Nephron progenitor cell (in vitro differentiated cells): ENCODE measurements at regions not wholly inside any gene's neighbourhood (a gene's known extent, or its start where the extent isn't known, plus 50 kb on each side); places are given as distances from the start of the nearest gene placed in this dataset.

Experiments
- DNase-seq: peaks from one replicate; pipeline ENCODE4 v3.0.0; 2021
- H3K27ac Mint-ChIP-seq: 2 replicates; pipeline ENCODE4 v1.8.0; 2021; ENCODE audit warnings: mild to moderate bottlenecking, moderate library complexity, mixed read lengths
- H3K27me3 Mint-ChIP-seq: 2 replicates; pipeline ENCODE4 v1.8.0; 2021; ENCODE audit warnings: mild to moderate bottlenecking, low read depth, mixed read lengths; ENCODE audit not compliant: poor library complexity
- H3K36me3 Mint-ChIP-seq: 2 replicates; pipeline ENCODE4 v1.8.0; 2021; ENCODE audit warnings: low read depth, mixed read lengths
- H3K4me1 Mint-ChIP-seq: 2 replicates; pipeline ENCODE4 v1.8.0; 2021; ENCODE audit warnings: mixed read lengths
- H3K4me3 Mint-ChIP-seq: 2 replicates; pipeline ENCODE4 v1.8.0; 2021; ENCODE audit warnings: mild to moderate bottlenecking, moderate library complexity, mixed read lengths
- H3K9me3 Mint-ChIP-seq: 2 replicates; pipeline ENCODE4 v1.8.0; 2021; ENCODE audit warnings: mild to moderate bottlenecking, moderate library complexity, mixed read lengths
- TF ChIP-seq, protein P1 (sequence below): fragments of 200-600 bp; sonication (generic); IDR thresholded peaks from 2 replicates; pipeline ENCODE4 v1.5.0; 2021; ENCODE audit warnings: antibody characterized with exemption

DNA sequence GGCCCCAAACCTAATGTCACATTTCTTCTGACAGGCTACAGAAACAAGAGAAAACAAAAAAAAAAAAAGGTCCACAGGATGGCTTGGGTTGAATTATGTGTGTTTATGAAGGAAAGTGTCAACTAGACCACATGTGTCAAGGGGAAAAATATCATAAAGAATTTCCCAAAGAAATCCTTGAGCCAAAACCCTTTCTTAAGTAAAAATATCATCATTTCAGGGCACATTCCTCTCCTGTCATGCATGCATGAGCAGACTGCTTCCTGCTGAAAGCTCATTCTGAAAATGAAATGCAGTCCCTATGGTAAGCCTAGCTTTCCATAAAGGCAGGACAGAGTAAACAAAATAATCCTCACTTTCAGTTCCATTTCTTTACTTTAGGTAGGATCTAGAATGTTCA is 85.7 kb upstream of the RBBP8 start:
- Mint-ChIP-seq H3K4me3 (no peak overlapping the region), H3K9me3 (no peaks in the 10 kb centered on the region), H3K36me3 (no peaks in the 10 kb centered on the region), H3K4me1 (no peaks in the 10 kb centered on the region), H3K27ac (no peak overlapping the region), H3K27me3 (no peaks in the 10 kb centered on the region)
- TF ChIP-seq, protein P1, sequence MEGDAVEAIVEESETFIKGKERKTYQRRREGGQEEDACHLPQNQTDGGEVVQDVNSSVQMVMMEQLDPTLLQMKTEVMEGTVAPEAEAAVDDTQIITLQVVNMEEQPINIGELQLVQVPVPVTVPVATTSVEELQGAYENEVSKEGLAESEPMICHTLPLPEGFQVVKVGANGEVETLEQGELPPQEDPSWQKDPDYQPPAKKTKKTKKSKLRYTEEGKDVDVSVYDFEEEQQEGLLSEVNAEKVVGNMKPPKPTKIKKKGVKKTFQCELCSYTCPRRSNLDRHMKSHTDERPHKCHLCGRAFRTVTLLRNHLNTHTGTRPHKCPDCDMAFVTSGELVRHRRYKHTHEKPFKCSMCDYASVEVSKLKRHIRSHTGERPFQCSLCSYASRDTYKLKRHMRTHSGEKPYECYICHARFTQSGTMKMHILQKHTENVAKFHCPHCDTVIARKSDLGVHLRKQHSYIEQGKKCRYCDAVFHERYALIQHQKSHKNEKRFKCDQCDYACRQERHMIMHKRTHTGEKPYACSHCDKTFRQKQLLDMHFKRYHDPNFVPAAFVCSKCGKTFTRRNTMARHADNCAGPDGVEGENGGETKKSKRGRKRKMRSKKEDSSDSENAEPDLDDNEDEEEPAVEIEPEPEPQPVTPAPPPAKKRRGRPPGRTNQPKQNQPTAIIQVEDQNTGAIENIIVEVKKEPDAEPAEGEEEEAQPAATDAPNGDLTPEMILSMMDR: no peak
- DNase-seq: no peak

DNA sequence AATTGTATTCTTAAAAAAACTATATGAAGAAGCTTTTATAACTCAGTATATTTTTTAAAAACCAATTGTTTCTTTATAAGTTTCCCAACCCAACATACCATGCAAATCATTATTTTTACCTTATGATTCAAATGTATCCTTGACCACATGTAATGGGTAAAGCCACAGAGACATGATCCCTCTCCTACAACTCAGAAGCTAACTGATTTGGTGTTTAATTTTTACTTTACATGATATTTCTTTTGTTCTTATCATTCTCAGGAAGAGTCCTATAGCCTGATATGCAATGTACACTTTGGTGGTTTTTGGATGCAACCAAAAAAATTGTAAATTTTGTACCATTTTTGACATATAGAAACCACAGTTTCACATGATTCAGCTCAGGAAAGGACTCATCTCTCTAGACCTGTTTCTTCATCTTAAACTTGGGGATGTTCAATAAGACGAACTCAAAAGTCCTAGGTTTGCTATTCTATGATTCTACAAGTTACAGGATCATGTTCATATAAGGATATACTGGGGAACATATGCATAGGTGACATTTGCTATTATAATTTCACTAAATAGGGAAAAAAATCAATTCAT is 85.2 kb upstream of the RBBP8 start:
- no peak overlapping the region for H3K4me3 Mint-ChIP-seq
- TF ChIP-seq, protein P1: no peak
- DNase-seq: no peak
- H3K27me3 Mint-ChIP-seq: no peaks in the 10 kb centered on the region
- H3K4me1 Mint-ChIP-seq: no peaks in the 10 kb centered on the region
- no peaks in the 10 kb centered on the region for H3K36me3 Mint-ChIP-seq
- no peaks in the 10 kb centered on the region for H3K9me3 Mint-ChIP-seq
- no peak overlapping the region for H3K27ac Mint-ChIP-seq

DNA sequence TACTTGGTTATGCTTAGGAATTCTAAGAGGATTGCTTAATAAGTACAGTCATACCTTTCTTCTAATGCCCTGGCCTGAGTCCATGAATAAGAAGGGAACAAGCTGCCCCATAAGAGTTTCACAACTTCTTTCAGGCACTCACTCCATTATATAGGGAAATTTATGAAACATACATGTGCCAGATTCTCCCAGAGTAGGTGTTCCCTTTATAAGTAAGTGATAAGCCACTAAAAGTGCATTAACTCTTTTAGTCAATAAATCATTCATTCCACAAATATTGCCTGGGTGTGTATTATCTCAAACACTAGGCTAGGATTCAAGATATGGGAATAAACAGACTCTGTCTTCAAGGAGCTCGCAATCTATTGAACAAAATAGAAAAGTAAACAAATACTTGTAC is 84.5 kb upstream of the RBBP8 start:
- DNase-seq: no peak
- Mint-ChIP-seq H3K27ac (no peak overlapping the region), H3K4me1 (no peaks in the 10 kb centered on the region), H3K27me3 (no peaks in the 10 kb centered on the region), H3K9me3 (no peaks in the 10 kb centered on the region), H3K36me3 (no peaks in the 10 kb centered on the region), H3K4me3 (no peak overlapping the region)
- TF ChIP-seq, protein P1: no peak

DNA sequence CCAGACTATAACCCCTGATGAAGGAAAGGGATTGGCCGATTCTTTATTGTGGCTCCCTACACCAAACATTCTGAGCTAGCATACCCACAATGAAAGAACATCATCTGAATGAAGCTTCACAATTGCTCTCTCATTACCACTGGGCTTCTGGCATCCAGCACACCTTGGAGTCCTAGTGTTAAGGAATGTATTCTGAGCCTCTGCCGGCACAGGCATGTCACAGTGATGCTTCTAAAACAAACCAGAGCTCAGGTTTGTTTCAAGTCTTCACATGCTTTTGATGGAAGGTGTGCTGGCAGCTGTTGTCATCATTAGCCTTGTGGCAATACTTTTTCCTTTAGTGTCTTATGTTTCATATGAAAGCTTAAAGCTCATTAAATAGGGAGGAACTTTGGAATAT is 76.3 kb upstream of the RBBP8 start:
- Mint-ChIP-seq H3K27ac (no peak overlapping the region), H3K9me3 (no peaks in the 10 kb centered on the region), H3K4me1 (no peaks in the 10 kb centered on the region), H3K27me3 (peaks cover 2% of the 10 kb centered on the region), H3K4me3 (no peak overlapping the region), H3K36me3 (no peaks in the 10 kb centered on the region)
- DNase-seq: no peak
- TF ChIP-seq, protein P1: no peak

DNA sequence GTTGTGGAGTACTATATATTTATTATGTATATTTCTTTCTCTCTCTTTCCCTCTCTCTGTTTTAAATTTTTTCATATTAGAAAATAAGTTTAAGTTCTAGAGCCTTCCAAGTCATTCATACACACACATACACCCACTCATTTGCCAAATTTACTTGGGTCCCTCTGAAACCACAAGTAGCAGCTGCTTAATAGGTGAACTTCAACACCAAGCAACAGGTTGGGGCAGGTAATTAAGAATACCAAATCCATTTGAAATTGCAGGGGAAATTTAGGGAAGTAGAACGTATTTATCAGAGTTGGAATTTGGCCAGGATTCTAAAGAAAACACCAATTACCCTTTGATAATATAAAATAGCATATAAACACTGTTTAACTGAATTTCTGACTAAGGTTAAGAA is 75.0 kb upstream of the RBBP8 start:
- H3K36me3 Mint-ChIP-seq: no peaks in the 10 kb centered on the region
- H3K4me3 Mint-ChIP-seq: no peak overlapping the region
- peaks cover 2% of the 10 kb centered on the region for H3K27me3 Mint-ChIP-seq

DNA sequence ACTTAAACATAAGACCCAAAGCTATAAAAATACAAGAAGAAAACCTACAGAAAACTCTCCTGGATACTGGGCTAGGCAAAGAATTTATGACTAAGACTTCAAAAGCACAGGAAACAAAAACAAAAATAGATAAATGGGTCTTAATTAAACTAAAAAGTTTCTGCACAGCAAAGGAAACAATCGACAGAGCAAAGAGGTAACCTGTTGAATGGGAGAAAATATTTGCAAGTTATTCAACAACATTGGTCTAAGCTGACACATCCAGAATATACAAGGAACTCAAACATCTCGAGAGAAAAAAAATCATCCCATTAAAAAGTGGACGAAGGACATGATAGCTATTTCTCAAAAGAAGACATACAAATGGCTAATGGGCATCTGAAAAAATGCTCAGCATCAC is 72.3 kb upstream of the RBBP8 start:
- Mint-ChIP-seq H3K36me3 (no peaks in the 10 kb centered on the region), H3K27ac (no peak overlapping the region), H3K27me3 (peaks cover 2% of the 10 kb centered on the region), H3K4me1 (no peaks in the 10 kb centered on the region), H3K4me3 (no peak overlapping the region), H3K9me3 (peaks cover 3% of the 10 kb centered on the region)
- no peak for DNase-seq
- TF ChIP-seq, protein P1: no peak

More for the DNA sequence above, 75.0 kb upstream of the RBBP8 start:
- Mint-ChIP-seq H3K27ac (no peak overlapping the region), H3K9me3 (no peaks in the 10 kb centered on the region), H3K4me1 (no peaks in the 10 kb centered on the region)
- no peak for DNase-seq
- TF ChIP-seq, protein P1: no peak
